Dermis microvascular lymphatic vessel endothelial cell (primary cell): ENCODE measurements at regions not wholly inside any gene's neighbourhood (a gene's known extent, or its start where the extent isn't known, plus 50 kb on each side); places are given as distances from the start of the nearest gene placed in this dataset.
A peak's percentile ranks its signal among the peaks of the same experiment; 100 is the strongest.

Experiments
- DNase-seq, 2 donors: peaks; one replicate each; pipeline versions ENCODE4 v3.0.0 to v3.0.0-alpha.2; 2010; ENCODE audit warnings: low read depth in 2 of 2

DNA sequence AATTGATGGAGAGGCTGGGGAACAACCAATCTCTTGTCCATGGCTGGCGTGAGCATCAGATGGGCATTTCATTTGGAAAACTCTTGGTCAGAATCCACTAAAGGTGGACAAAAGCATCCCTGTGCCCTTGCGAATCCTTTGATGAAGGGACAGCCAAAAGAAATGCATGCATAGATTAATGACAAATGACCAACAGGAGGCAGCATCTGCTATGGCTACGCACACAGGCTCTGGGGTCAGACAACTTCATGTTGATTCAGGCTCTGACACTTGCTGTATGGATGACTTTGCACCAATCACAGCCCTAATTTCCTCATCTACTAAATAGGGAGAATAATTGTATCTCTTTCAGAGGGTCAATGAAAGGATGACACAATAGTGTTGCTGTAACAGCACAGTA, 117.5 kb downstream of the ASCL4 start:
- DNase-seq: peak in 1 of 2 donors; percentile 38

DNA sequence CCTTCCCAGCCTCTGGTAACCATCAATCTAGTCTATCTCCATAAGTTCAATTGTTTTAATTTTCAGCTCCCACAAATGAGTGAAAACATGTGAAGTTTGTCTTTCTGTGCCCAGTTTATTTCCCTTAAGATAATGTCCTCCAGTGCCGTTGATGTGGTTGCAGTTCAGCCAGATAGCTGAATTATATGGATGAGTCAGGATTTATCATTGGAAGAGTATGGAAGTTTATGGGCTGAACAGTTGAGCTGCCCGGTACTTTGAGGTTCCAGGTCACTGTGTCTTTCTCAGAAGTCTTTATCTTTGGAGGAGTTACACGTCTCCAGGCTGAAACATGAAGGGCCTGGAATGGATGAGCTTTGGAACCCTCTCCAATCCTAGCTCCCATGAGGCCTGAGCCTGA, 120.1 kb downstream of the ASCL4 start:
- DNase-seq: no peak

DNA sequence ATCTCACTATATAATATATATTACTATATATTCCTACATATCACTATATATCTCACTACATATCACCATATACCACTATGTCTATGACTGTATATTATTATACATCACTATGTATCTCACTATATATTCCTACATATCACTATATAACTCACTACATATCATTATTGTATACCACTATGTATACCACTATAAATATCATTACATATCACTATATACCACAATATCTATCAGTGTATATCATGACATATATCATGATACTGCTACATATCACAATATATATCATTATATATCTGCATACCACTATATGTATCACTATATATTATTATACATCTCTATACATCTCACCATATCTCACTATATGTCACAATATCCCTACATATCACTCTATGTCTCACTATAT, 121.5 kb downstream of the ASCL4 start:
- DNase-seq: no peak

DNA sequence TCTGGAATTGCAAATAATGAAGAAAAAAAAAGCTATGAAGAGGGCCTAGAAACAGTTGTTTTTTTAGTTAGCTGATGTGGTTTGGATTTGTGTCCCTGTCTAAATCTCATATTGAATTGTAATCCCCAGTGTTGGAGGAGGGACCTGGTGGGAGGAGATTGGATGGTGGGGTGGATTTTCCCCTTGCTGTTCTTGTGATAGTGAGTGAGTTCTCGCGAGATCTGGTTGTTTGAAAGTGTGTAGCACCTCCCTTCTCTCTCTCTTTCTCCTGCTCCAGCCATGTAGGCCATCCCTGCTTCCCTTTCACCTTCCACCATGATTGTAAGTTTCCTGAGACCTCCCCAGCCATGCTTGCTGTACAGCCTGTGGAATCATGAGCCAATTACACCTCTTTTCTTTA, 126.1 kb downstream of the ASCL4 start:
- no peak for DNase-seq

DNA sequence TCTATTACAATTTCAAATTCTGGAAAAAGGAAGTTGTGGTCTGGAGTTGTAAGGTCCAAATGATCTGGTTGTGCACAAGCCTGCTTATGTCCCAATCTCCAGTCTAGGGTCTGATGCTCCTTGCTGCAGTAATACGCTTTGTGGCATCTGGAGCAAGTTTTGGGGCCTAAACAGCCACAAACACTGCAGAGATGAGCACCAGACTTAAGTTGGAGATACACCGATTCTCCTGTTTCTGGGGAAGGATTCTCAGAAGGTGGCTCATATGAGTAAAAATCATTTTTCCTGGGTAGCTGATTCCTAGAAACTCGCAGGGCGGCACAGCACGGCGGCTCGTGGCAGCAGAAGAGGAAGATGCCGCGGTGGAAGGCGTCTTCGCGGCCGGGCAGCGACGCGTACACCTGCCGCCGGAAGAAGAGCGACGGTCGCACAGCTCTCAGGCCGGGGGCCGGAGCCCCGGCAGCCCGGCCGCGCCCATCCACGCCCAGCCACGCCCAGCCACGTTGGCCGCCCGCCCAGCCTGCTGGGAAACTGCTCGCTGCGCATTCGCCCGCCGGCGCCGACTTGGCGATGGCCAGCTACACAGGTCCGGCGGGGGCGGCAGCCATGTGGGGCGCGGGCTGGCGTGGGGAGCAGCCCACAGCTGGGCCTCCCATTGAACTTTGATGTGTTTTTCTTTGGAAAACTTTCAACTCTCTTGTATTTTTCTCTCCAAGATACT, 129.0 kb downstream of the ASCL4 start:
- peak in 1 of 2 donors; percentile 14 for DNase-seq

DNA sequence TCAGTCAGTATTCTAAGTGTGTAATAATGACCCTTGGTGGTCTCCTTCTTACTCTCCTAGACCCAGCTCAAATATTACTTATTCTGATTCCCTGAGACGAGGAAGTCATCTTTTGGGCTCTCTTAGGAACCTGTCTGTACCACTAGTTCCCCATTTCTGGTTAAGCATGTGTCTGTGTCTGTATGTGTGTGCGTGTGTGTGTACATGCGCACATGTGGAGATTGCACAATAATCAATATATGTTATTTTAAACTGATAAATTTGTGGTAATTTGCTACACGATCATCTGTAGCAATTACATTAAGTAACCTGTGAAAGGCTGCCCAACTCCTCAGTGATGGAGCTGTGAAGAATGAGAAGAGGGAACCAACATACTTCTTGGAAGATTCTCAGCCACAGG, 132.2 kb downstream of the ASCL4 start:
- DNase-seq: no peak

DNA sequence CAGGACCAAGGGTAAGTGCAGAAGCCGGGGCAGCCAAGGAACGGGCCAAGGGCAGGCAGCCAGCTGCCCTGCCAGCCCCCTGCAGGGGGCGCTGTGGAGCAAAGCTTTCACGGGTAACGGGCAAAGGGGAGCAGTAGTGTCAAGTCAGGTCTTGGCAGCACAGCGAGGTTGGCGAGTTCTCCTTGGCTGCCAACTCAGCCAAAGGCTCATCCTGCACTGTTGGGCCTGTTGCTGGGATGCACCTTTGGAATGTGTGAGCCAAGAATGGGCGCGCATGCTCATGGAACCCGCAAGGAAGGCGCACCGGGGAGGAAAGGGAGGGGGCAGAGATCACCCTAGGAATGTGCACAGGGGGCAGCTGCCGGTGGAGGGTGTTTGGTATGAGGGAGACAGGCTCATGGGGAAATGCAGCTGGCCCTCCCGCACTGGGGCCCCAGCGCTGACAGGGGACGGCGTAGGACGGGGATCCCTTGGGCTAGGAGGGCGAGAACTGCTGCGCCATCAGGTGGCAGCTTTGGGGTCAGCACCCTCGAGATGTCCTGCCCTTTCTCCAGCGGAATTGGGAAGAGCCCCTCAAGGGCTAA, 138.0 kb downstream of the ASCL4 start:
- DNase-seq: peak in 1 of 2 donors; percentile 20

DNA sequence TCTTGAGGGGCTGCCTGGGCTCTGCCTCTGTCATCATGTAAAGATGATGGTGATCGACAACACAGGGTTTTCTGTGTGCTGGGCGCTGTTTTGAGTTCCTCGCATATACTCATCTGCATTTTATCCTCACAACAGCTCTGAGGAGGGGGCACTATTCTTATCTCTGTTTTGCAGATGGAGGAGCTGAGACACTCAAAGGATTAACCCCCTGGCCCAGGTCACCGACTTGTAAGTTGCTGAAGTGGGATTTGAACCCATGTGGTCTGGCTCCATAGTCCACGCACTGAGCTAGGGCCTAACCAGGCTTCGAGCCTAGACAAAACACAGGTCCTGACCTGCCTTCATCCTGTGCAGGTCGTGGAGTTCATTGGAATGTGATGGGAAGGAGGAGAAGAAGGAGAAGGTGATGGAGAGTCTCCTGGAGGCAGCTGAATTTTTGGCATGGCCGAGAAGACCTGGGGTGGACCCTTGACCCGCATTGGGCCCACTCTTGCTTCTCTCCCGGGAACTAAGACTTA, 140.0 kb downstream of the ASCL4 start:
- DNase-seq: no peak

DNA sequence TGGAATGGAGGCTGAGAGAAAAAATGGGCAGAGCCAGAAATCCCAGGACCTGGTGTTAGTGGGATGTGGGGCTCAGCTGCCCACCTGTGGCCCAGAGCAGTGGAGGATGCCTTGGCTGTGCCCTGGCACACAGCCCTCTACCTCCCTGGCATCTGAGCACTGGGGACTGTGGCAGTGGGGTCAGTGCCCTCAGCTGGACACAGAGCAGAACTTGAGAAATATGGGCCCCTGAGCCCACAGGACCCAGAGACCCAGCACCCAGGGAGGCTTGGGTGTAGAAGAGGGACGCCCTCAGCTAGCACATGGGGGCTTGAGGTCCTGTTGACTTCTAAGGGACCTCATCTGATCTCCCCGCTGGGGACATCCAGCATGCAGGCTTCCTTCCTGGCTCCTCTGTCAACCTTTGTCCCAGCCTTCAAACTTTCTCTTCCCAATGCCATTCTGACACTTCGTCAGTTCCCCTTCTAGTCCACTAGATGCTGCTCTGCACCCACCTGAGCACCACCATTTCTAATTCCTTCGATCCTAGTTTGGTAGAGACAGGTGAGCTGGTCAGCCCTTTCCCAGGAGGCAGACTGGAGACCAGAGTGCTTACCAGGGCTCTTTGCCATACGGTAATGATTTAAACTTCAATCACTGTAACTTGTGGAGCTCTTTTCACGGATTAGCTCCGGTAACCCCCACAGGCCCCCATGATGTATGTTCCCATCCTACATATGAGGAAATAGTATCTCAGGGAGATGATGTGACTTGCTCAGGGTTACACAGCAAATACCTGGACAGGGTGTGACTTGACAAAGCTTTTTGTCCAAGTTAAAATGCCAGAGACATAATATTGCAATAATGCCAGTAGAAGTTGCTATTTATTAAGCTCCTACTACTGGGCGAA, 143.7 kb downstream of the ASCL4 start:
- peak in 1 of 2 donors; percentile 35 for DNase-seq

DNA sequence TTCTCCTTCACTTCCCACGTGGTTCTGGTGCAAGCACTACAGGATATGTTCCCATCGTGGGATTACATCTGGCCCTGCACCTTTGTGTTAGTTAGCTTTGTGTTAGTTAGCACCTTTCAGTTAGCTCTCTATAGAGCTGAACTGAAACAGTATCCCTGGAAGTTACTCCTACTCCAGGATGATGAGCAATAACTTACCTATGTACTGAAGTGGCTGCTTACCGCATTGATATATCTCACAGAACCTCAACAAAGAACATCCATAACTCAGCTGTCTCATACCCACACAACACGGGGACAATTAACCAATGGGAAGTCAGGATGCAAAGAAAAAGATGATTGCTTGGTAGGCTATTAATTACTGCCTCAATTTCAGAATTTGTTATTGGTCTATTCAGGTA, 146.6 kb downstream of the ASCL4 start:
- DNase-seq: no peak

DNA sequence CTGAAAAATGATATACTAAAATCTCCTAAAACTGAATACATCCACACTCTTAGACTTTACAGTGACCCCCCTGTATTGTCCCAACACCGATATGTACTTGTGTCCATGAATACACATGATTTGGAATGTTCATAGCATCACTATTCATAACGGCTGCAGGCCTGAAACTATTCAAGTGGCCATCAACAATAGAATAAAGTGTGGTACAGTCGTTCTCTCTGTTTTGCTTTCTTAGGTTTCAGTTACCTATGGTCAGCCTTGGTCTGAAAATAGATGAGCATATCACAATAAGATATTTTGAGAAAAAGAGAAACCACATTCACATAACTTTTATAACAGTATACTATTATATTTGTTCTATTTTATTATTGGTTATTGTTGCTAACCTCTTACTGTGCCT, 150.6 kb downstream of the ASCL4 start:
- no peak for DNase-seq

DNA sequence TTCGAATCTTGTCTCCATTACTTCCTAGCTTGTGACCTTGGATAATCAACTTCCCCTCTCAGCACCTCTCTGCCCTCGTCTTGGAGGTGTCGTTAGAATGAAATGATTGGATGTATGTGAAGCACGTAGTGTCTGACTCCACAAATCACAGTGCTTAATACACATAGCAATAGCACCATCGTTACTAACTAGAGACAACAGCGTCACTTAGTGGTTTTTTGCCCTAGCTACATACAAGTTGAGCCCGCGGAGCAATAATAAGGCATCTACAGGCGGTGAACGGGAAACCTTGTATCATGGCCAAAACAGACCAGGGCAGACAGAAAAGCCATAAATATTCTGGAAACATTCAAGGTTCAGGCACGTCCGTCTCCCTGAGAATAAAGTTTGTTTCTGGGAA, 154.9 kb downstream of the ASCL4 start:
- DNase-seq: peak in 1 of 2 donors; percentile 44

DNA sequence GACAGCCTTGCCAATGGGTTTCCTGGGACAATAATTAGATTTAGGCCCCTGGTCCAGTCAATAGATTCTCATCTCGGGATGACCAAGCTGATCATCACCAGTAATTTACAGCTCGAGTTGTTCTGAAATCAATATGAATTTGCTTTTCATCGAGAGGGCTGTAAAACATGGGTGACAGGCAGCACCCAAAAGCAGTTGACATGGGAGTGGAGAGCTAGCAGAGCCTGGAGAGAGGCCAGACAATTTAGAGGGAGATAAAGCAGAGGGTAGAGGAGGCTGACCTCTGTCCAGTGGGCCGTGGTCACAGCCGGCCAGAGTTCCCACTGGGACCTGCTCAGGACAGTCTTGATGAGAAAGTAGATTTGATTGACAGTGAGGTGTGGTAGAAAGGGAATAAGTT, 157.3 kb downstream of the ASCL4 start:
- DNase-seq: no peak

DNA sequence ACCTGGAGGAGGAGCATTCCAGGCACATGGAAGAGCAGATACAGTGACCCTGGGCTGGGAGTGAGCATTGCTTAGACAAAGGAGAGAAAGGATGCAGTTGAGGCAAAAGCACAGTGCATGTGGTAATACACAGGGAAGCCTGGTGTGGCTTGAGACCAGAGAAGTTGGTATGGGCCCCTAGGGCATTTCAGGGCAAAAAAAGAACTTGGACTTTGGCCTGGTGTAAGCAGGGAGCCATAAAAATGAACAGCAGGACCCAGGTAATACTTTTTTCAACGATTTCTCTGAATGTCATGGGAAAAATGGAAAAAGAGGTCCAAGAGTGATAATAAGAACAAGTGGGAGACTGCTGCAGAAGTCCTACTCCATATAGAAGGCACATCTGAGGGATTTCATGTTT, 163.9 kb downstream of the ASCL4 start:
- DNase-seq: no peak

DNA sequence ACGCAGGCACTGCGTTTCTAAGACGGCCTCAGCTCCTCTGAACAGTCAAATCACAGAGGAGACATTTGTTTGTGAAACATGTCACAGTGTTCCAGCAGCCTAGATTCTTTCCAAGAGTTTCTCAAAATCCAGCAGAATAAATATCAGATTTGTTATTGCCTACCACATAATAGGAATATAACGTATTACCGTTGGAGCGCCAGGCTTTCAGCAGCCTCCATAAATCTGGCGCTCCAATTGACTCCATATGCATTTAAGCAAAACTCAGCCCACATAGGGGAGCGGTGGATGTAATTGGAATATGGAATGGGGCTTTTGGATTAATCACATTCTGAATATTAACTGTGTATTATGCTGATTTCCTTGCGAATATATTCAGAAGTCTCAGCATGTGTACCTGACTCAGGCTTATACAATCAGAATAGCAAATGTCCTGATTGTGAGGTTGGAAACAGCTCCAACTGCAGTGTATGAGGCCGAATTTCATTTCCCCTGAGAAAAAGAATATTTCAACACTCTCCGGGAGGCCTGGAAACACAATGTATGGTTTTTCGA, 174.0 kb downstream of the ASCL4 start:
- no peak for DNase-seq

DNA sequence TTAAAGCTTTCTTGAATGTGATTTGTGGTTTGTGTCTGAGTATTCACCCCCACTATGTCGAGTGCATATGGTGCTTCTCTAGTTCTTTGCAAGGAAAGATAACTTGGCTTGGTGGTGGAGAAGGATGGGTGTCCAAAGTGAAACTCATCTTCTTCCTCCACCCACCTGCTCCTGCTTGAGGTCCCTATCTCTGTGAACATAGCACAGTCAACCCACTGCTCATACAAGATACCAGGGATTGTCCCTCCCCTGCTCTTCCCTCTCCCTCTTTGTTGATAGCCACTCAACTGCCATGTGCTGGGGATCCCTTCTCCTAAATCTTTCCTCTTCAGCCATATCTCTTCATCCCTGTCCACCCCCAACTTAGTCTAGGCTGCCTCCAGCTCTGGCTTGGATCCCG, 176.5 kb downstream of the ASCL4 start:
- DNase-seq: no peak

DNA sequence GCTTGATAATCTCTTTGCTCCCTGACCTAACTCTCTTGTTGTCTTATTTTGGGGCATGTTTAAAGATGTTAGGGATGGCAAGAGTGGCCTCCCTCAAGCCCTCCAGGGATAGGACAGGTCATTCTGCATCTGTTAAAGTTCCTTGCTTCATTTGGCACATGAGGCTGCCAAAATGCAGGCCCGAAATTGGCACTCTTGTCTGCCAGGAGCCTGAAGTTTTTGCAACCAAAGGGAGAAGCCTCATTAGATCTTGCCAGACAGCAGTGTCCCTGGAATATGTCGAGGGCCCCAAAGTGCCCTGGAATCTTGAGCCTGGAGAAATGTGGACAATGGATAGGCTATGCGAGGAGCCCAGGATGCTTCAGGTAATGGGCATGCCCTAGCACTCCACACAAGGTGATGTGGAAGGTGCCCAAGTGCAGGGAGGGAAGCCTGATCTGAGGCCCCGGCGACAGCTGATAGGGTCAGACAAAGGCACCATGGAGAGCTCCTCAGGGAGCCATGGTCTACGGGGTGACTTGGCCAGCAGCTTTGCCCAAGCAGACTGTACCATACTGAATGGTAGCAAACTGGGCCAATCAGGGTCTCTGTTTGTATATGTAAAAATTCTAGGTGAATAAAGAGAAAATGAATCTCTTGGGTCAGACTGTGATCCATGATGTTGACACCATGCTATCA, 173.0 kb upstream of the WSCD2 start:
- no peak for DNase-seq

DNA sequence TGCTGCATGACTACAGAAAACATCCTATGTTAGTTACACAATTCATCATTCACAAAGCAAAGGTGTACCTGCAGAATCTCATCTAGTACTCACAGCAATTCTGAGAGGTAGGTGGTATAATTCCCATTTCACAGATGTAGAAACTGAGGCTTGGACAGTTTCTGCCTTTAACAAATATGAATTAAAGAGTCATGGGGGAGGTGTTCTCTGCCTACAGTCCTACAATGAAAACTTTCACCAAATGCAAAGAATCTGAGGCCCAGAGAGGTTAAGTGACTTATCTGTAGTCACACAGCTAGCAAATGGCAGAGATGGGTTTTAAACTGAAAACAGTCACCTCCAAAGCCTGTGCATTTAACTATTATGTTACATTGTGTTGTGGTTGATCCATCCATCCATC, 171.6 kb upstream of the WSCD2 start:
- DNase-seq: no peak

DNA sequence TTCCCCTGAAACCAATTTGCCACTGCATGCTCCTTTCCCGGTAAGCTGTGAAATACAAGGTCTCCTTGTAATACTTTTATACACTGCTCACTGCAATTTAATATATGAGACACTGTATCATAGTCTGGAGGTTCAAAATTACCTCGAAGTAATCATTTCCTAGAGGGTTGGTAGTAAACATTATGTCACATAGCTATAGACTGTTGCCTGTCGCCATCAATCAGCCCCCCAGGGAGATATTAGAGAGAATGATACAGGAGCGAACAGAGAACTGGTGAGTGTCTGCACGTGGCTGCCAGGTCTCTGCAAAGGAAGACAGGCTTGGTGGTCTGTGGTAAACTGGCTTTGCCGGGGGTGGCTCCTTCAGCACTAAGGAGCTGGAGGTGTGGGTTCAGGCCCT, 165.5 kb upstream of the WSCD2 start:
- no peak for DNase-seq

DNA sequence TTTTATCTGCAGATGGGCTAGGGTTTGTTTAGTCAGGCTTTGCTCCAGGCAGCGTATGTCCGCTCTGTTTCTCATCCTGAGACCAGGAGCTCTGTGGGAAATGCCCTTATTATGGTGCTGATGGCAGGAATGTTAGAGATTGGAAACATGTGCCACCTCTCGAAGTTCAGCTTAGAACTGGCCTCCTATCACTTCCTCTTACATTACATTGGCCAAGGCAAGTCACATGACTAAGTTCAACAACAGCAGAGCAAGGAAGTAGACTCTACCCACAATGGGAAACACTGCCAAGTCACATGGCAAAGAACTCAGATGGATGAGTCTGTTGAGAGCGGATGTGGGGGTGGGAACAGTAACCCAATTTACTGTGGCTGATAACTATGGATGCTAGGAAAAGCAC, 161.9 kb upstream of the WSCD2 start:
- no peak for DNase-seq

DNA sequence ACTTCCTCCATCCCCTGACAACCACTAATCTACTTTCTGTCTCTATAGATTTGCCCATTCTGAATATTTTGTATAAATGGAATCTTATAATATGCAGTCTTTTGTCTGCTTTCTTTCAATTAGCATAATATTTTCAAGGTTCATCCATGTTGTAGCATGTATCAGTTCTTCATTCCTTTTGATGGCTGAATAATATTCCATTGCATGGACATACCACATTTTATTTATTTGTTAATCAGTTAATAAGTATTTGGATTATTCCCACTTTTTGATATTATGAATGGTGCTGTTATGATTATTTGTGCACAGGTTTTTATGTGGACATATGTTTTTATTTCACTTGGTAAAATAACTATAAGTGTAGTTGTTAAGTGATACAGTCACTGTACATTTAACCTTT, 155.1 kb upstream of the WSCD2 start:
- no peak for DNase-seq

DNA sequence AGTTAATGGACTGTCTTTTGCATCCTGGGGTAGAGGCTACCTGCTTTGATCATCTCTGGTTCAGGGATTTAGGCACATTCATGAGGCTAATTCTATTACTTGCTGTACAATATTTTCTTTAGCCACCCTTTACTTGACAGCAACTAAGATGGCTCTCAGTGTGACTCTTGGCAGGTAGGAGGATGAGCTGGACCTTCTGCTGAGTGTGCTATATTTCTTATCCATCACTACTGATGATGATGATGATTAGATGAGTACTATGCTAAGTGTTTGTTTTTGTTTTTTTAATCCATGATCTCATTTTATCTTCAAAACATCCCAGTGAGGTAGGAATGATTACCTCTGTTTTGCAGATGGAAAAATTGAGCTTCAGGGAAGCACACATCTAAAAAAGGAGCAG, 152.8 kb upstream of the WSCD2 start:
- DNase-seq: no peak
